Peyer's patch (tissue), 4 donors: ENCODE measurements at regions not wholly inside any gene's neighbourhood (a gene's known extent, or its start where the extent isn't known, plus 50 kb on each side); places are given as distances from the start of the nearest gene placed in this dataset.

Experiments used
- POLR2A ChIP-seq, 2 donors: fragments of 450-650 bp; IDR thresholded peaks; one replicate each; pipeline ENCODE4 v1.5.1; 2017; ENCODE audit warnings: antibody characterized with exemption in 2 of 2, mild to moderate bottlenecking in 2 of 2, moderate library complexity in 2 of 2
- TF ChIP-seq, protein P1 (sequence below), 6 experiments: fragments of 450-650 bp in 4 of 6; fragments of 200-600 bp in 2 of 6; sonication (generic) in 1 of 6; IDR thresholded peaks; one replicate each; pipeline ENCODE4 v1.5.1; 2017 to 2019; ENCODE audit warnings: antibody characterized with exemption in 6 of 6, mild to moderate bottlenecking in 3 of 6, moderate library complexity in 1 of 6

GRCh38 chr2:105514576-105514975 is 115.7 kb upstream of the FHL2 start:
- TF ChIP-seq, protein P1, sequence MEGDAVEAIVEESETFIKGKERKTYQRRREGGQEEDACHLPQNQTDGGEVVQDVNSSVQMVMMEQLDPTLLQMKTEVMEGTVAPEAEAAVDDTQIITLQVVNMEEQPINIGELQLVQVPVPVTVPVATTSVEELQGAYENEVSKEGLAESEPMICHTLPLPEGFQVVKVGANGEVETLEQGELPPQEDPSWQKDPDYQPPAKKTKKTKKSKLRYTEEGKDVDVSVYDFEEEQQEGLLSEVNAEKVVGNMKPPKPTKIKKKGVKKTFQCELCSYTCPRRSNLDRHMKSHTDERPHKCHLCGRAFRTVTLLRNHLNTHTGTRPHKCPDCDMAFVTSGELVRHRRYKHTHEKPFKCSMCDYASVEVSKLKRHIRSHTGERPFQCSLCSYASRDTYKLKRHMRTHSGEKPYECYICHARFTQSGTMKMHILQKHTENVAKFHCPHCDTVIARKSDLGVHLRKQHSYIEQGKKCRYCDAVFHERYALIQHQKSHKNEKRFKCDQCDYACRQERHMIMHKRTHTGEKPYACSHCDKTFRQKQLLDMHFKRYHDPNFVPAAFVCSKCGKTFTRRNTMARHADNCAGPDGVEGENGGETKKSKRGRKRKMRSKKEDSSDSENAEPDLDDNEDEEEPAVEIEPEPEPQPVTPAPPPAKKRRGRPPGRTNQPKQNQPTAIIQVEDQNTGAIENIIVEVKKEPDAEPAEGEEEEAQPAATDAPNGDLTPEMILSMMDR (IDR thresholded peaks at IDR 0.05), result no peak
- no peak for TF ChIP-seq POLR2A (IDR thresholded peaks at IDR 0.05)
